ENCODE measurements at regions not wholly inside any gene's neighbourhood (a gene's known extent, or its start where the extent isn't known, plus 50 kb on each side); places are given as distances from the start of the nearest gene placed in this dataset.

- TF ChIP-seq CTCF (IDR thresholded peaks at IDR 0.05) (no peak), POLR2A (IDR thresholded peaks at IDR 0.05) (no peak), EP300 (IDR thresholded peaks at IDR 0.05) (no peak)
These were observed 236.6 kb upstream of the KLHL29 start for GRCh38 chr2:23148342-23148741.

Measured in ovary (tissue), 3 donors.